GM21723 (cell line): ENCODE measurements at regions not wholly inside any gene's neighbourhood (a gene's known extent, or its start where the extent isn't known, plus 50 kb on each side); places are given as distances from the start of the nearest gene placed in this dataset.
"Not testable (repeated sequence)": the region's sequence is repeated elsewhere in the genome, so short reads cannot be mapped to it uniquely, and the experiment has no call there.

Experiments used
- ATAC-seq: cut with Tn5 transposase; IDR thresholded peaks from one replicate; pipeline ENCODE4 v1.9.1; 2021; ENCODE audit warnings: mild to moderate bottlenecking, moderate library complexity; ENCODE audit not compliant: unreplicated experiment

GRCh38 chr15:44848859-44849258, 107.6 kb upstream of the TERB2 start:
- not testable (repeated sequence) for ATAC-seq

GRCh38 chr15:44849701-44850403, 106.6 kb upstream of the TERB2 start:
- not testable (repeated sequence) for ATAC-seq

- ATAC-seq: peak; percentile 71
Observed at GRCh38 chr15:44853304-44853950, 103.1 kb upstream of the TERB2 start.

GRCh38 chr15:44854696-44855095, 101.8 kb upstream of the TERB2 start:
- ATAC-seq: not testable (repeated sequence)

- ATAC-seq: not testable (repeated sequence)
Observed at GRCh38 chr15:44856284-44856683, 100.2 kb upstream of the TERB2 start.

- ATAC-seq: not testable (repeated sequence)
Observed at GRCh38 chr15:44857164-44857710, 99.2 kb upstream of the TERB2 start.

- not testable (repeated sequence) for ATAC-seq
Observed at GRCh38 chr15:44859088-44859487, 97.4 kb upstream of the TERB2 start.

- not testable (repeated sequence) for ATAC-seq
Observed at GRCh38 chr15:44860168-44860567, 96.3 kb upstream of the TERB2 start.

GRCh38 chr15:44861439-44861910, 95.0 kb upstream of the TERB2 start:
- no peak for ATAC-seq

GRCh38 chr15:44861917-44862316, 94.6 kb upstream of the TERB2 start:
- no peak for ATAC-seq

- ATAC-seq: not testable (repeated sequence)
Observed at GRCh38 chr15:44862866-44863265, 93.6 kb upstream of the TERB2 start.

GRCh38 chr15:44868100-44868499, 88.4 kb upstream of the TERB2 start:
- not testable (repeated sequence) for ATAC-seq

GRCh38 chr15:44870125-44870524, 86.4 kb upstream of the TERB2 start:
- ATAC-seq: not testable (repeated sequence)

- no peak for ATAC-seq
Observed at GRCh38 chr15:44873103-44873502, 83.4 kb upstream of the TERB2 start.

GRCh38 chr15:44879066-44879465, 77.4 kb upstream of the TERB2 start:
- no peak for ATAC-seq

GRCh38 chr15:44882499-44882968, 74.0 kb upstream of the TERB2 start:
- ATAC-seq: peak; percentile 70

- ATAC-seq: no peak
Observed at GRCh38 chr15:44883199-44883877, 73.1 kb upstream of the TERB2 start.

GRCh38 chr15:44898890-44899651, 57.4 kb upstream of the TERB2 start:
- not testable (repeated sequence) for ATAC-seq

GRCh38 chr15:44899775-44900174, 56.7 kb upstream of the TERB2 start:
- ATAC-seq: not testable (repeated sequence)

- ATAC-seq: not testable (repeated sequence)
Observed at GRCh38 chr15:44900796-44901195, 55.7 kb upstream of the TERB2 start.
